GM23248 (cell line): ENCODE measurements at regions not wholly inside any gene's neighbourhood (a gene's known extent, or its start where the extent isn't known, plus 50 kb on each side); places are given as distances from the start of the nearest gene placed in this dataset.

Experiments used
- EZH2 ChIP-seq: fragments of 200-600 bp; sonication (generic); IDR thresholded peaks from 2 replicates; pipeline ENCODE4 v1.6.1; 2018; ENCODE audit warnings: antibody characterized with exemption, mild to moderate bottlenecking; ENCODE audit not compliant: insufficient read depth, poor library complexity, severe bottlenecking
- EZH2phosphoT487 ChIP-seq: fragments of 200-600 bp; sonication (generic); IDR thresholded peaks from 2 replicates; pipeline ENCODE4 v1.6.1; 2018; ENCODE audit warnings: antibody characterized with exemption, moderate library complexity, mild to moderate bottlenecking, low read depth; ENCODE audit not compliant: insufficient read depth

- no peak for TF ChIP-seq EZH2
- no peak for TF ChIP-seq EZH2phosphoT487
Observed at GRCh38 chr7:15012135-15012534, 109.6 kb upstream of the DGKB start.
